ENCODE measurements at regions not wholly inside any gene's neighbourhood (a gene's known extent, or its start where the extent isn't known, plus 50 kb on each side); places are given as distances from the start of the nearest gene placed in this dataset.

DNA sequence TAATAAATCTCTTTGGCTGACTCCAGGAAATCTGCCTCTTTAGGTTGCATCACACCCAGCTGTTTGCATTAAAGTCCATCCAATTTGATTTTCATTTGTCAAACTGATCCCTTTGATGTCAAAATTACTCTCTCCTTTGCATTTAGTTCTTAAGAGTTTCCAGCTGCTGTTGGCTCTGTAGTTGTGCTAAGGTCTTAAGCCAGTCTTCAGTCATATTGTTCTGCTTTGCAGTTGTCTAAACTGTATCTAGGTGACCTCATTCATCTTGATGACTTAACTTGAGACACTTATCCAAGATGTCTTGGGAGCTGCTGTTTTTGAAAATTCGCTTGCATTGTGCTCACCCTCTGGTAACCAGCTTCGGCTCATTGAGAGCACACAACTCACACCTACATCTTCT, 386.9 kb upstream of the TLE4 start:
- Mint-ChIP-seq H3K9me3 (peaks cover 0 to 7% of the 10 kb centered on the region in 2 donors), H3K27ac (no peak overlapping the region), H3K4me3 (no peak overlapping the region), H3K27me3 (no peaks in the 10 kb centered on the region), H3K4me1 (no peaks in the 10 kb centered on the region)
- ATAC-seq (no peak), DNase-seq (no peak)

DNA sequence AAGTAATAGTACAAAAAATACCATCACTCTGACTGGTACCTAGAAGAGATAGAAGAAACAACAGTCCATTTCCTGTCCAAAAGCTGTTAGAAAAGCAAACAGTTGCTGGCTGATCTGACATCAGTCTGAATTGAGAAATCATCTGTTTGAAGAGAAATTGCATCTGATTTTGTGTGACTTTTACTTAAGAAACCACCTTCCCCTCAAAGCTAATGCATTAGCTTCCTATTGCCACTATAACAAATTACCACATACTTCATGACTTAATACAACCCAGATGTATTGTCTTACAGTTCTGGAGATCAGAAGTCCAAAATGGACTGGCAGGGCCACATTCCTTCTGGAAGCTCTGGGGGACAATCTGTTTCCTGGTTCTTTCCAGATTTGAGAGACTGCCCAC, 385.9 kb upstream of the TLE4 start:
- ATAC-seq: no peak

DNA sequence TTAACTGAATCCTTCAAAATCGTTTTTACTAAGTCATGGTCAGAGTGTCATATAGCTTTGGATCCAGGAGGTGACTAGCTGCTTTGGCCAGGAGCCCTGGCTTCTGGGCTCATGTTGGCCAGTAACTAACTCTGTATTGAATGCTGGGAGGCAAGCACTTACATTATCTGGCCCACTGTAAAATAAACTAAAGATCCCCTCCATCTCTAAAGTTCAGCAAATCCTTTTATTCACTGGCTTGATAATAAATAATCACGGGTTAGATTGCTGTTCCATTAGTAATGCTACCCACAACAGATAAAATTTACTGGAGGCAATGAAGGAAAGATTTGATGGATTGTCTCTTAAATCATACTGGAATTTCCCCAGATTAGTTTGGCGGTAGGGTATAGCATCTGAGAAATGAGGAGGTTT, 382.2 kb upstream of the TLE4 start:
- Mint-ChIP-seq H3K4me1 (no peaks in the 10 kb centered on the region), H3K27ac (no peak overlapping the region), H3K27me3 (no peaks in the 10 kb centered on the region), H3K9me3 (no peaks in the 10 kb centered on the region), H3K4me3 (no peak overlapping the region)
- no peak for ATAC-seq
- no peak for DNase-seq

More for the DNA sequence above, 385.9 kb upstream of the TLE4 start:
- H3K27me3 Mint-ChIP-seq: no peaks in the 10 kb centered on the region
- no peak overlapping the region for H3K27ac Mint-ChIP-seq
- DNase-seq: no peak
- no peaks in the 10 kb centered on the region for H3K4me1 Mint-ChIP-seq
- H3K9me3 Mint-ChIP-seq: no peaks in the 10 kb centered on the region
- no peak overlapping the region for H3K4me3 Mint-ChIP-seq

- Mint-ChIP-seq H3K4me3 (no peak overlapping the region), H3K4me1 (no peaks in the 10 kb centered on the region), H3K9me3 (no peaks in the 10 kb centered on the region), H3K27me3 (no peaks in the 10 kb centered on the region), H3K27ac (no peak overlapping the region)
- no peak for DNase-seq
- ATAC-seq: no peak
Measured at GRCh38 chr9:79193001-79193400, 378.8 kb upstream of the TLE4 start.

DNA sequence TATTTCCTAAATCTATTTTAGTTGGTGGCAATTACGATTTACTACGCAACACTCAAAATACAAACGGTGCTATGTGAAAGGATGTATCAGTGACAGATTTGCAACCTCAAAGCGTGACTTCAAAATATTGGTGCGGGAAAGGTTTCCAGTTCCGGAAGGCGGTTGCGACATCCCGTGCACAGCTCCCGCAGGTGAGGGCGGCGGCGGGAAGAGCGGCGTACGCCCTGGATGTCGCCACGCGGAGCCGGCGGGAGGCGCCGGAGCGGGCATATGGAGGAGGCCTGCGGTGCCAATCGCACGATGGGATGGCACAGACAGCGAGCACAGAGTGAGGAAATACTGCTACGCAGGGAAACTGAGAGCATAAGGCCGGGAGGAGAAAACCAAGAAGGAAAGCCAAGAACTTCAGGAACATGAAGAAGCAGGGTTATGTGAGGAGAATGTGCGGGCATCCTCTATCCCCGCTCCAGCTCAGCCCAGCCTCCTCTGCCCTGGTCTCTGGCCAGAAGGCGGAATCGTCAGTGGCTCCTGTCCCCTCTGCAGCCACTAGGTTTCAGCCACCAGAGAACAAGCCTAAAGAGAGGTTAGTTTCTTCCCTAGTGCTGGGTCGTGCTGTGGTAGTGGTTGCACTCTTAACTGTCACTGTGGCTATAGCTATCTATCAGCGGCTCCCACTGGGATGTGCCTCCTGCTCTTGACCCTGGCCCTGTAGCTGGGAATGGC, 378.1 kb upstream of the TLE4 start:
- Mint-ChIP-seq H3K27me3 (no peaks in the 10 kb centered on the region), H3K27ac (no peak overlapping the region), H3K4me3 (no peak overlapping the region), H3K9me3 (no peaks in the 10 kb centered on the region), H3K4me1 (no peaks in the 10 kb centered on the region)
- ATAC-seq (no peak), DNase-seq (no peak)

GRCh38 chr9:79195879-79196278, 375.9 kb upstream of the TLE4 start:
- no peak overlapping the region for H3K27ac Mint-ChIP-seq
- H3K9me3 Mint-ChIP-seq: no peaks in the 10 kb centered on the region
- ATAC-seq (no peak), DNase-seq (no peak)
- no peaks in the 10 kb centered on the region for H3K4me1 Mint-ChIP-seq
- H3K4me3 Mint-ChIP-seq: no peak overlapping the region
- peaks cover 10% of the 10 kb centered on the region for H3K27me3 Mint-ChIP-seq

- H3K27ac Mint-ChIP-seq: no peak overlapping the region
- ATAC-seq: no peak
- H3K27me3 Mint-ChIP-seq: peaks cover 10% of the 10 kb centered on the region
- no peaks in the 10 kb centered on the region for H3K4me1 Mint-ChIP-seq
- no peak for DNase-seq
- H3K9me3 Mint-ChIP-seq: no peaks in the 10 kb centered on the region
- no peak overlapping the region for H3K4me3 Mint-ChIP-seq
Measured at GRCh38 chr9:79196606-79197005, 375.2 kb upstream of the TLE4 start.

DNA sequence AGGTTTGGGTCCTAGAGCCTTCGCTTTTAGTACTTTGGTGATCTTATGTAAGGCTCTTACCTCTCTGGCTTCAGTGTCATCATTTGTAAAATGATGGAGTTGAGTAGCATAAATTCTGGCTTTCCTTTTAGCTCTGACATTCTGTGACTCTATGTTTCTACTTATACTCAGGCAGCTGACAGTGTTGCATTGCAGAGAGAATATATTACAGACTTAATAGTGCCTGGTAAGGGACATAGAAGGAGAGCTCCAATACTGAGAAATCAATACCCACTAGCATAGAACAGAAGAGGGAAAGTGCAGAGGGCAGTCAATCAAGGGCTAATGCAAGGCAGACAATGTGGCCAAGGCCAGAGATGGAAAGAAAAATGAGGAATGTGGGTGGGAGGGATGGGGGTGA, 371.4 kb upstream of the TLE4 start:
- no peaks in the 10 kb centered on the region for H3K4me1 Mint-ChIP-seq
- no peak overlapping the region for H3K27ac Mint-ChIP-seq
- no peak for ATAC-seq
- H3K9me3 Mint-ChIP-seq: no peaks in the 10 kb centered on the region
- H3K27me3 Mint-ChIP-seq: peaks cover 10% of the 10 kb centered on the region
- no peak overlapping the region for H3K4me3 Mint-ChIP-seq
- no peak for DNase-seq

GRCh38 chr9:79201636-79202035, 370.1 kb upstream of the TLE4 start:
- H3K4me3 Mint-ChIP-seq: no peak overlapping the region
- H3K27me3 Mint-ChIP-seq: peaks cover 10% of the 10 kb centered on the region
- ATAC-seq (no peak), DNase-seq (no peak)
- H3K9me3 Mint-ChIP-seq: no peaks in the 10 kb centered on the region
- H3K4me1 Mint-ChIP-seq: no peaks in the 10 kb centered on the region
- no peak overlapping the region for H3K27ac Mint-ChIP-seq

- DNase-seq (no peak), ATAC-seq (no peak)
- Mint-ChIP-seq H3K27ac (no peak overlapping the region), H3K4me1 (no peaks in the 10 kb centered on the region), H3K9me3 (no peaks in the 10 kb centered on the region), H3K4me3 (no peak overlapping the region), H3K27me3 (peaks cover 12% of the 10 kb centered on the region)
Measured at GRCh38 chr9:79208791-79209396, 362.9 kb upstream of the TLE4 start.

- Mint-ChIP-seq H3K9me3 (no peaks in the 10 kb centered on the region), H3K27ac (no peak overlapping the region), H3K4me1 (no peaks in the 10 kb centered on the region), H3K27me3 (peaks cover 12% of the 10 kb centered on the region), H3K4me3 (no peak overlapping the region)
- ATAC-seq: no peak
- DNase-seq: no peak
Measured at GRCh38 chr9:79210541-79211243, 361.1 kb upstream of the TLE4 start.

DNA sequence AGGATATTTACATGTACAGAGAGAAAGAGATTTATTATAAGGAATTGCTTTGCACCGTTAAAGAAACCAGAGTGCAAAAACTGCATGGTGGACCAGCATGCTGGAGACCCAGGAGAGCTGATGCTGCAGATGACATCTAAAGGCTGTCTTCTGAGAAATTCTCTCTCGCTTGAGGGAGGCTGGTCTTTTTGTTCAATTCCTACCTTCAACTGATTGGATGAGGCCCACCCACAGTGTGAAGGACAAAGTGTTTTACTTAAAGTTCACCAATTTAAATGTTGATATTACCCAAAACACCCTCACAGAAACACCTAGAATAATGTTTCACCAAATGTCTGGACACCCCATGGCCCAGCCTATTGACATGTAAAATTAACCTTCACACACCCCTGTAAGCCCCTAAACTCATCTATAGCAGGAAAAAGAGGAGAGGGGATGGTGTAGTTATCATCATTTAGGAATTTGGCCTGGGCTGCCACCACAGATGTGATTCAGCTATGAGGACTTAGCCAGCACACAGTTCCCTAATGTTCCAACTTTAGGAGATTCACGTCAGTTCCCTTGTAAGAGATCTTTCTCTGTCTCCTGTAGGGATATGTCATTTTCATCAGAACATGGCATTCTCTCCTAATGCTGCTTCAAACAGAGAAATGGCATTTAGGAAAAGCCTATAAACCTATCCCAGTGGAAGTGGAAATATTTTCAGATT, 358.2 kb upstream of the TLE4 start:
- Mint-ChIP-seq H3K4me1 (no peaks in the 10 kb centered on the region), H3K27me3 (peaks cover 12% of the 10 kb centered on the region), H3K9me3 (no peaks in the 10 kb centered on the region), H3K27ac (no peak overlapping the region), H3K4me3 (no peak overlapping the region)
- ATAC-seq: no peak
- DNase-seq: no peak

DNA sequence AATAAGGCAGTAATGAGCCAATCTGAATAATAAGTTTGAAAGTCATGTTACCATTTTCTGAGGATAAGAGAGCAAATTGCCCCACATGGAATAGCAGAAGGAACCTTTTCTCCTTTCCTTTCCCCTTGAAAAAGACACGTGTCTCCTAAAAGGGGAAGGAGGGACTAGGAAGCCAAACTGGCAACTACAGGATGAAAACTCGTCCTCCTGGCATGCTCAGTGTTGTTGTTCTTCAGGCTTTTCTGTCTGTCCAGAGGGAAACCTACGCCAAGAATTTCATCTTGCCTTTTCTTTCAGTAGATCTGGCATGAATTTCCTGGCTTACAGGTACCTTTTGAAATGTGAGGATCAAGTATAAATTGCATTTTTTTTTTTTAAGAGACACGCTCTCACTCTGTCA, 355.9 kb upstream of the TLE4 start:
- ATAC-seq: no peak
- Mint-ChIP-seq H3K27ac (no peak overlapping the region), H3K9me3 (no peaks in the 10 kb centered on the region), H3K4me1 (no peaks in the 10 kb centered on the region), H3K4me3 (no peak overlapping the region), H3K27me3 (peaks cover 6% of the 10 kb centered on the region)
- DNase-seq: no peak

- no peak for ATAC-seq
- Mint-ChIP-seq H3K27ac (no peak overlapping the region), H3K27me3 (no peaks in the 10 kb centered on the region), H3K4me3 (no peak overlapping the region), H3K9me3 (peaks cover 7 to 12% of the 10 kb centered on the region in 2 donors), H3K4me1 (no peaks in the 10 kb centered on the region)
- no peak for DNase-seq
Measured at GRCh38 chr9:79220251-79220650, 351.5 kb upstream of the TLE4 start.

DNA sequence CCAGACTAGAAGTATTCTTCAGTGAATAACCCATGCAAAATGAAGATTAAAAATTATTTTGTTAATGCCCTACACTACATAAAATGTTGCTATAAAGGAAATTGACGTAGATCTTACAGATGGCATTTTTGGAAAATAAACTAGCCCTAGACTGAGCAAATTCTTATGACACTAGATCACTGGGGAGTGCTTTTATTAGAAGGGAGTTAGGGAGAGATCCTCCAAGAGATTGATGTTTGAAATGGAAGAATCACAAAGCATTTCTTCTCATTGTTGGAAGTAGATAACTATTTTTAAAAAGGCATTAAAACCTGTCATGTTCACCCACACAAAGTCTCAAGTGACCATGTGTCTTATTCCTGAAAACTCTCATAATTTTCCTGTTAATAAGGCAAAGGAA, 351.1 kb upstream of the TLE4 start:
- no peaks in the 10 kb centered on the region for H3K27me3 Mint-ChIP-seq

DNA sequence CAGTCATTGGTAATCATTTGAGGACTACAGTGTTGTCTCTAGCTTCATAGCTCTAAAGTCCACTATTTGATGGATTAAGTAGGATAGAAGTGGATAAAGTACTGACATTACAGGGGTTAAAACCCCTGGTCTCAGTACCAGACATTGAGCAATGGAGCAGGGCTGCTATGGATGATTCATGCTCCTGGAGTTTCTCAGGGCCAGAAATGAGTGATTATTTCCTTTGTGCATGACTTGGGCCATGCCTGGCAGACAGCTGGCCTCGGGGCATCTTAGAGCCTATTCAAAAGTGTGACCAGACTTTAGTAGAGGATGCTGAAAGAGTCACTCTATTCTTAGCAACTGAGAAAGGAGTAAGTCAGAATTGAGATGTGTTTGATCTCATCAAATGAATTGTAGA, 350.7 kb upstream of the TLE4 start:
- no peak overlapping the region for H3K27ac Mint-ChIP-seq
- no peaks in the 10 kb centered on the region for H3K4me1 Mint-ChIP-seq
- H3K4me3 Mint-ChIP-seq: no peak overlapping the region
- DNase-seq: no peak
- no peaks in the 10 kb centered on the region for H3K27me3 Mint-ChIP-seq
- no peak for ATAC-seq
- H3K9me3 Mint-ChIP-seq: peaks cover 7 to 12% of the 10 kb centered on the region in 2 donors

More for the DNA sequence above, 351.1 kb upstream of the TLE4 start:
- DNase-seq: no peak
- H3K9me3 Mint-ChIP-seq: peaks cover 7 to 12% of the 10 kb centered on the region in 2 donors
- H3K4me3 Mint-ChIP-seq: no peak overlapping the region
- H3K4me1 Mint-ChIP-seq: no peaks in the 10 kb centered on the region
- no peak for ATAC-seq
- no peak overlapping the region for H3K27ac Mint-ChIP-seq

Data from stimulated activated naive CD8-positive, alpha-beta T cell treated with anti-CD3 and anti-CD28 coated beads, Interleukin-15, amount 100 ng/mL, for 72 hours (primary cell).